ENCODE measurements at regions not wholly inside any gene's neighbourhood (a gene's known extent, or its start where the extent isn't known, plus 50 kb on each side); places are given as distances from the start of the nearest gene placed in this dataset.

GRCh38 chr5:33041586-33041985 lies 330.5 kb downstream of the NPR3 start:
- DNase-seq (ENCODE audit: low spot score), result no peak
- CTCF ChIA-PET, result no interaction called here
- TF ChIP-seq, protein P1, sequence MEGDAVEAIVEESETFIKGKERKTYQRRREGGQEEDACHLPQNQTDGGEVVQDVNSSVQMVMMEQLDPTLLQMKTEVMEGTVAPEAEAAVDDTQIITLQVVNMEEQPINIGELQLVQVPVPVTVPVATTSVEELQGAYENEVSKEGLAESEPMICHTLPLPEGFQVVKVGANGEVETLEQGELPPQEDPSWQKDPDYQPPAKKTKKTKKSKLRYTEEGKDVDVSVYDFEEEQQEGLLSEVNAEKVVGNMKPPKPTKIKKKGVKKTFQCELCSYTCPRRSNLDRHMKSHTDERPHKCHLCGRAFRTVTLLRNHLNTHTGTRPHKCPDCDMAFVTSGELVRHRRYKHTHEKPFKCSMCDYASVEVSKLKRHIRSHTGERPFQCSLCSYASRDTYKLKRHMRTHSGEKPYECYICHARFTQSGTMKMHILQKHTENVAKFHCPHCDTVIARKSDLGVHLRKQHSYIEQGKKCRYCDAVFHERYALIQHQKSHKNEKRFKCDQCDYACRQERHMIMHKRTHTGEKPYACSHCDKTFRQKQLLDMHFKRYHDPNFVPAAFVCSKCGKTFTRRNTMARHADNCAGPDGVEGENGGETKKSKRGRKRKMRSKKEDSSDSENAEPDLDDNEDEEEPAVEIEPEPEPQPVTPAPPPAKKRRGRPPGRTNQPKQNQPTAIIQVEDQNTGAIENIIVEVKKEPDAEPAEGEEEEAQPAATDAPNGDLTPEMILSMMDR (conservative IDR thresholded peaks at IDR 0.05; ENCODE audit: low read depth), result no peak
- H3K27ac ChIP-seq, result no peak overlapping the region
- POLR2A ChIA-PET (ENCODE audit: low non-redundant PET), result no interaction called here

DNA sequence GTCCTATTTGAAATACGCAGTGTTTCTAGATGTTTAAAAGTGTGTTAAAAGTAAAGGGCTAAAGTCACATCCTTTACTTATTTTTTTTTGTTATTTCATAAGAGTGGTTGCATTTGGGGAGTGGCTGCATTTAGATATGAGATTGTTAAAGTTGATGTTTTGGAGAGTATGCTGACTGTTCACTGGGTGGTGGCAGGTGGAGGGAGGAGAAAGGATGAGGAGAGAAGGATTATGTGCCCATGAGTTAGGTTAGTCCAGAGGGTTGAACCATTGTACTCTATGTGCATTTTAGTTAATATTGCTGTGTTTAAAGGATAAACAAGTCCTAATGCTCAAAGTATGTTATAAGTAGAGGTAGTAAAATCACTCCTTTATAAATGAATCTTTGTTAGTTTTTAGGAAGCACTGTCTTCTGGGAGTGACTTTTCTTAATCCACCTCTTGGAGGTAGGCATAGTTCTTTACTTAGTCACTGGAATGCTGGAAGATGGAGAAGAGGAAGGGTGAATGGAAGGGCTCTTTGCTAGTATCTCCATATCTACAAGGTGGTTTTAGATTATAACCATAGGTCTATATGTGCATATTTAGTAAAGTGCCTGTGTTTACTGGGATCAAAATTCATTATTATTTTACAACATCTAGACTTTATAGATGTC lies 332.3 kb downstream of the NPR3 start:
- H3K27ac ChIP-seq, result no peak overlapping the region
- POLR2A ChIA-PET (ENCODE audit: low non-redundant PET), result no interaction called here
- TF ChIP-seq, protein P1 (conservative IDR thresholded peaks at IDR 0.05; ENCODE audit: low read depth), result no peak
- CTCF ChIA-PET, result no interaction called here
- DNase-seq (ENCODE audit: low spot score), result no peak

GRCh38 chr5:33046091-33046490 lies 335.0 kb downstream of the NPR3 start:
- DNase-seq (ENCODE audit: low spot score), result no peak
- CTCF ChIA-PET, result no interaction called here

DNA sequence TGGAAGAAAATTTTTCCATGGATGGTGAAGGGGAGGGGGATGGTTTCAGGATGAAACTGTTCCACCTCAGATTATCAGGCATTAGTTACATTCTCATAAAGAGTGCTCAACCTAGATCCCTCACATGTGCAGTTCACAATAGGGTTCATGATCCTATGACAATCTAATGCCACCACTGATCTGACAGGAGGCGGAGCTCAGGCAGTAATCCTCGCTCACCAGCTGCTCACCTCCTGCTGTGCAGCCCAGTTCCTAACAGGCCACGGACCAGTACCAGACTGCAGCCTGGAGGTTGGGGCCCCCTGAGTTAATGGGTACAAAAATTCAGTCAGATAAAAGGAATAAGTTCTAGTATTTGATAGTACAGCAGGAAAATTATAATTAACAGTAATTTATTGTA lies 337.2 kb downstream of the NPR3 start:
- POLR2A ChIA-PET (ENCODE audit: low non-redundant PET), result no interaction called here
- CTCF ChIA-PET, result no interaction called here

More at GRCh38 chr5:33046091-33046490, 335.0 kb downstream of the NPR3 start:
- no peak overlapping the region for H3K27ac ChIP-seq
- POLR2A ChIA-PET (ENCODE audit: low non-redundant PET), result no interaction called here
- TF ChIP-seq, protein P1 (conservative IDR thresholded peaks at IDR 0.05; ENCODE audit: low read depth), result no peak

GRCh38 chr5:33049298-33049697 lies 338.2 kb downstream of the NPR3 start:
- POLR2A ChIA-PET (ENCODE audit: low non-redundant PET), result no interaction called here
- peak overlapping the region; percentile 87 for H3K27ac ChIP-seq
- peak; percentile 63 for DNase-seq (ENCODE audit: low spot score)
- CTCF ChIA-PET, result interaction anchor here (0.6 to 1.1 kb wide), 3 partner anchors 131 to 1437 kb away, joined by 3 read pairs; no protein-coding TSS in a partner anchor
- TF ChIP-seq, protein P1 (conservative IDR thresholded peaks at IDR 0.05; ENCODE audit: low read depth), result no peak

More for the DNA sequence above, 337.2 kb downstream of the NPR3 start:
- TF ChIP-seq, protein P1 (conservative IDR thresholded peaks at IDR 0.05; ENCODE audit: low read depth), result no peak
- no peak overlapping the region for H3K27ac ChIP-seq
- DNase-seq (ENCODE audit: low spot score), result no peak

DNA sequence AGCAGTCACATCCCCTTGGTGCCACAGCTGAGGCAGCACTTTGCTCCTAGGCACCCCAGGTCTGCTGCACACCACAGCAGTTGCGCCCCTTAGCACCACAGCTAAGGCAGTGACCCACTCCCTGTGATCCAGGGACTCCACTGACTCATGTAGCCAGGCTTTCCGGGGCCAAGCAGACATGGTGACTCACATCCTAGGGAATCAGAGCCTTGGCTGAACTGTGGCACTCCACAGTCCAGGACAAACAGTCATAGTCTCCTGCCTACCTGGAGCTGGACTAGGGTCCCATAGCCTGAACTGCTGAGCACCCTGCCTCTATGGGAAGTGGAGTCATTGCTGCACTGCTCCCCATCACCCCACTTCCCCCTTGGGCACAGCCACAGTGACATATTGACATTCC lies 338.7 kb downstream of the NPR3 start:
- ChIA-PET POLR2A (ENCODE audit: low non-redundant PET) (no interaction called here), CTCF (interaction anchor here (0.6 to 1.1 kb wide), 2 partner anchors 131 to 1436 kb away, joined by 3 read pairs; no protein-coding TSS in a partner anchor)
- TF ChIP-seq, protein P1 (conservative IDR thresholded peaks at IDR 0.05; ENCODE audit: low read depth), result no peak
- H3K27ac ChIP-seq, result peak overlapping the region; percentile 87
- peak; percentile 92 for DNase-seq (ENCODE audit: low spot score)

All from RWPE1 (cell line).